Upper lobe of left lung (tissue), 6 donors: ENCODE measurements at regions not wholly inside any gene's neighbourhood (a gene's known extent, or its start where the extent isn't known, plus 50 kb on each side); places are given as distances from the start of the nearest gene placed in this dataset.
A peak's percentile ranks its signal among the peaks of the same experiment; 100 is the strongest.

ENCODE experiments used
- ATAC-seq, 2 donors: fragments of 200-7000 bp; cut with Tn5 transposase; one replicate each; pipeline ENCODE4 v1.9.1; 2022; ENCODE audit warnings: mild to moderate bottlenecking in 2 of 2, moderate library complexity in 2 of 2; ENCODE audit not compliant: low FRiP score in 2 of 2
- DNase-seq, 2 donors: peaks; one replicate each; pipeline ENCODE4 v3.0.0-alpha.2; 2019 to 2020
- H3K27ac ChIP-seq, 4 donors: fragments of 200-600 bp; sonication (generic); one replicate each; pipeline ENCODE4 v1.5.1; 2016 to 2019
- H3K27me3 ChIP-seq, 4 donors: fragments of 200-600 bp; sonication (generic); one replicate each; pipeline ENCODE4 v1.5.1; 2017 to 2019
- H3K36me3 ChIP-seq, 4 donors: fragments of 200-600 bp; sonication (generic); one replicate each; pipeline ENCODE4 v1.5.1; 2016 to 2019
- H3K4me1 ChIP-seq, 4 donors: fragments of 200-600 bp; sonication (generic); one replicate each; pipeline ENCODE4 v1.5.1; 2018 to 2019
- H3K4me3 ChIP-seq, 4 donors: fragments of 200-600 bp; sonication (generic); one replicate each; pipeline ENCODE4 v1.5.1; 2017 to 2019; ENCODE audit warnings: mild to moderate bottlenecking in 2 of 4, moderate library complexity in 1 of 4
- H3K9me3 ChIP-seq, 4 donors: fragments of 200-600 bp; sonication (generic); one replicate each; pipeline ENCODE4 v1.5.1; 2018 to 2019
- EP300 ChIP-seq, 4 donors: sonication (generic); formaldehyde crosslinking; IDR thresholded peaks; one replicate each; pipeline ENCODE4 v1.5.1; 2017; ENCODE audit warnings: antibody characterized with exemption in 4 of 4, control low read depth in 2 of 4
- POLR2A ChIP-seq, 4 donors: fragments of 450-650 bp; IDR thresholded peaks; one replicate each; pipeline ENCODE4 v1.5.1; 2016 to 2017; ENCODE audit warnings: antibody characterized with exemption in 4 of 4, mild to moderate bottlenecking in 2 of 4
- POLR2AphosphoS5 ChIP-seq, 2 donors: sonication (generic); formaldehyde crosslinking; IDR thresholded peaks; one replicate each; pipeline ENCODE4 v1.5.1; 2017; ENCODE audit warnings: antibody characterized with exemption in 2 of 2
- WGBS, 2 donors: methylation state at CpG; one replicate each; pipeline ENCODE4 v1.1.5; 2017 to 2018; 5-methylcytosine and 5-hydroxymethylcytosine counted together
- TF ChIP-seq, protein P1 (sequence below), 6 experiments: fragments of 450-650 bp in 4 of 6; fragments of 200-600 bp in 2 of 6; sonication (generic) in 2 of 6; IDR thresholded peaks; one replicate each; pipeline ENCODE4 v1.5.1; 2016 to 2019; ENCODE audit warnings: antibody characterized with exemption in 6 of 6
- donor health status: DM: no; HTN: no; CAD: no; lungs with moderate emphysema.
- donor health status: DM: no; HTN: yes; CAD: no; lungs with severe emphysema.

GRCh38 chr2:65661980-65662653 lies 229.7 kb upstream of the SPRED2 start:
- no peaks in the 10 kb centered on the region for H3K4me1 ChIP-seq
- WGBS, 2 donors, result 60 to 77% methylated on average over 8 of the region's 8 CpGs
- no peaks in the 10 kb centered on the region for H3K27me3 ChIP-seq
- no peaks in the 10 kb centered on the region for H3K36me3 ChIP-seq
- DNase-seq, result no peak
- no peaks in the 10 kb centered on the region for H3K9me3 ChIP-seq
- no peak overlapping the region for H3K4me3 ChIP-seq
- ATAC-seq, result peak in 1 of 2 donors; percentile 25
- TF ChIP-seq POLR2AphosphoS5 (IDR thresholded peaks at IDR 0.05) (no peak), EP300 (IDR thresholded peaks at IDR 0.05) (no peak), POLR2A (IDR thresholded peaks at IDR 0.05) (no peak)
- TF ChIP-seq, protein P1, sequence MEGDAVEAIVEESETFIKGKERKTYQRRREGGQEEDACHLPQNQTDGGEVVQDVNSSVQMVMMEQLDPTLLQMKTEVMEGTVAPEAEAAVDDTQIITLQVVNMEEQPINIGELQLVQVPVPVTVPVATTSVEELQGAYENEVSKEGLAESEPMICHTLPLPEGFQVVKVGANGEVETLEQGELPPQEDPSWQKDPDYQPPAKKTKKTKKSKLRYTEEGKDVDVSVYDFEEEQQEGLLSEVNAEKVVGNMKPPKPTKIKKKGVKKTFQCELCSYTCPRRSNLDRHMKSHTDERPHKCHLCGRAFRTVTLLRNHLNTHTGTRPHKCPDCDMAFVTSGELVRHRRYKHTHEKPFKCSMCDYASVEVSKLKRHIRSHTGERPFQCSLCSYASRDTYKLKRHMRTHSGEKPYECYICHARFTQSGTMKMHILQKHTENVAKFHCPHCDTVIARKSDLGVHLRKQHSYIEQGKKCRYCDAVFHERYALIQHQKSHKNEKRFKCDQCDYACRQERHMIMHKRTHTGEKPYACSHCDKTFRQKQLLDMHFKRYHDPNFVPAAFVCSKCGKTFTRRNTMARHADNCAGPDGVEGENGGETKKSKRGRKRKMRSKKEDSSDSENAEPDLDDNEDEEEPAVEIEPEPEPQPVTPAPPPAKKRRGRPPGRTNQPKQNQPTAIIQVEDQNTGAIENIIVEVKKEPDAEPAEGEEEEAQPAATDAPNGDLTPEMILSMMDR (IDR thresholded peaks at IDR 0.05), result no peak
- H3K27ac ChIP-seq, result no peak overlapping the region

DNA sequence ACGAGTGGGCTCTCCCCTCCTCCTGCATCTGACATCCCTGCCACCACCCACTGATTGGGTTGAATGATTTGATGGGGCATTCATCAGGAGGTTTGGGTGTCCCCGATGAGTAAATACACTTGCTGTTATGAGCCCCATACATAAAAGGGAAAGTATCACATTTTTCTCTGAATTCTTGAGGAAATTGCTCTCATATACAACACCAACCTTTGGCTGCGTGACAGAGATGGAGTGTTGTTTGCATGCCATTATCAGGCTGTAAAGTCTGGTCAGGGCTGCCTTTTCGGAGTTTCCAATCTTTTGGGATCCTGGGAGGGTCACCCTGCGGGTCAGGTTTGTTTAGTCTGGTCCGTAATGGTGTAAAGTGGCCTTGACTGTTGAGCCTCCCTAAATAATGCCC lies 227.9 kb upstream of the SPRED2 start:
- WGBS, 2 donors, result 34 to 36% methylated on average over 6 of the region's 6 CpGs
- no peak for TF ChIP-seq EP300 (IDR thresholded peaks at IDR 0.05)
- no peak for TF ChIP-seq POLR2AphosphoS5 (IDR thresholded peaks at IDR 0.05)
- TF ChIP-seq, protein P1 (IDR thresholded peaks at IDR 0.05), result no peak
- no peak for TF ChIP-seq POLR2A (IDR thresholded peaks at IDR 0.05)
- Histone ChIP-seq H3K9me3 (no peaks in the 10 kb centered on the region), H3K27ac (no peak overlapping the region), H3K4me1 (no peaks in the 10 kb centered on the region), H3K27me3 (no peaks in the 10 kb centered on the region), H3K36me3 (no peaks in the 10 kb centered on the region), H3K4me3 (no peak overlapping the region)
- no peak for DNase-seq
- ATAC-seq, result no peak

GRCh38 chr2:65658881-65659280 lies 226.5 kb upstream of the SPRED2 start:
- no peaks in the 10 kb centered on the region for H3K4me1 ChIP-seq
- no peaks in the 10 kb centered on the region for H3K27me3 ChIP-seq
- TF ChIP-seq POLR2AphosphoS5 (IDR thresholded peaks at IDR 0.05) (no peak), POLR2A (IDR thresholded peaks at IDR 0.05) (no peak), EP300 (IDR thresholded peaks at IDR 0.05) (no peak)
- TF ChIP-seq, protein P1 (IDR thresholded peaks at IDR 0.05), result no peak
- DNase-seq (no peak), ATAC-seq (no peak)
- no peak overlapping the region for H3K27ac ChIP-seq
- no peaks in the 10 kb centered on the region for H3K9me3 ChIP-seq
- H3K36me3 ChIP-seq, result no peaks in the 10 kb centered on the region
- 69 to 81% methylated on average over 2 of the region's 2 CpGs for WGBS, 2 donors
- H3K4me3 ChIP-seq, result no peak overlapping the region

DNA sequence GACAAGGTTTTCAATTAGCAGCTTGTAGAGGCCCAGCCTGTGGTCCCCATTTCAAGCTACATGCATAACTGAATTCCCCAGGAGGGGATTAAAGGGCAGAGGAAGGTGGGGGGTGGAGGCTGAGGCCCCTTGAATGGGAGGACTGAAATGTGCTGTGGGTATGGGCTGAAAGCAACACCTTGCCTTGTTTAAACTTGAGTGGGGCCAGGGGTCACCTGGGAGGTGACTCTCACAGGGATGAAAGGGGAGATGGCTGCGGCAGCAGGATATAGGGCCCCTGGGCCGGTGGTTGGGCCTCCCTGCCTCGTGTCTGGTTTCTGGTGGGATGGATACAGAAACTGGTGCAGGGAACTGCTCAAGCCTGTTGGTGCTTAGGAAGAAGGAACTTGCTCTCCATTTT lies 225.9 kb upstream of the SPRED2 start:
- ATAC-seq (no peak), DNase-seq (peak in 1 of 2 donors; percentile 15)
- H3K27ac ChIP-seq, result no peak overlapping the region
- H3K27me3 ChIP-seq, result no peaks in the 10 kb centered on the region
- no peaks in the 10 kb centered on the region for H3K4me1 ChIP-seq
- 79 to 88% methylated on average over 3 of the region's 3 CpGs for WGBS, 2 donors
- TF ChIP-seq POLR2AphosphoS5 (IDR thresholded peaks at IDR 0.05) (no peak), POLR2A (IDR thresholded peaks at IDR 0.05) (no peak)
- TF ChIP-seq, protein P1 (IDR thresholded peaks at IDR 0.05), result no peak
- no peaks in the 10 kb centered on the region for H3K36me3 ChIP-seq
- no peaks in the 10 kb centered on the region for H3K9me3 ChIP-seq
- H3K4me3 ChIP-seq, result no peak overlapping the region

- Histone ChIP-seq H3K4me3 (no peak overlapping the region), H3K27ac (no peak overlapping the region), H3K27me3 (no peaks in the 10 kb centered on the region), H3K9me3 (no peaks in the 10 kb centered on the region), H3K4me1 (no peaks in the 10 kb centered on the region), H3K36me3 (no peaks in the 10 kb centered on the region)
- WGBS, 2 donors, result 66 to 84% methylated on average over 4 of the region's 4 CpGs
- ATAC-seq, result no peak
- TF ChIP-seq POLR2A (IDR thresholded peaks at IDR 0.05), result no peak
- TF ChIP-seq EP300 (IDR thresholded peaks at IDR 0.05), result no peak
- TF ChIP-seq, protein P1 (IDR thresholded peaks at IDR 0.05), result no peak
- no peak for TF ChIP-seq POLR2AphosphoS5 (IDR thresholded peaks at IDR 0.05)
- no peak for DNase-seq
These were observed 223.8 kb upstream of the SPRED2 start for GRCh38 chr2:65656160-65656718.
